Heart right ventricle (tissue), 16 donors: ENCODE measurements at regions not wholly inside any gene's neighbourhood (a gene's known extent, or its start where the extent isn't known, plus 50 kb on each side); places are given as distances from the start of the nearest gene placed in this dataset.

Source experiments
- ATAC-seq, 8 donors: fragments of 200-7000 bp; cut with Tn5 transposase; one replicate each; pipeline ENCODE4 v1.9.1; 2020; ENCODE audit warnings: mild to moderate bottlenecking in 8 of 8, moderate library complexity in 8 of 8, moderate number of reproducible peaks in 1 of 8
- DNase-seq, 2 donors: peaks; one replicate each; pipeline ENCODE4 v3.0.0-alpha.2; 2020
- H3K27ac ChIP-seq, 10 donors: fragments of 200-600 bp; sonication (generic) in 2 of 10; one replicate each; pipeline versions ENCODE4 v1.5.0 to v1.8.0; 2020 to 2022; ENCODE audit warnings: mild to moderate bottlenecking in 3 of 10
- H3K27me3 ChIP-seq, 7 donors: fragments of 200-600 bp; one replicate each; pipeline ENCODE4 v1.8.0; 2021 to 2022; ENCODE audit warnings: mild to moderate bottlenecking in 2 of 7
- H3K36me3 ChIP-seq, 9 donors: fragments of 200-600 bp; sonication (generic) in 1 of 9; one replicate each; pipeline versions ENCODE4 v1.5.0 to v1.8.0; 2020 to 2022; ENCODE audit warnings: mild to moderate bottlenecking in 2 of 9
- H3K4me1 ChIP-seq, 9 donors: fragments of 200-600 bp; sonication (generic) in 1 of 9; one replicate each; pipeline versions ENCODE4 v1.5.0 to v1.8.0; 2020 to 2022; ENCODE audit warnings: mild to moderate bottlenecking in 4 of 9
- H3K4me3 ChIP-seq, 10 donors: fragments of 200-600 bp; sonication (generic) in 2 of 10; one replicate each; pipeline versions ENCODE4 v1.5.0 to v1.8.0; 2020 to 2022; ENCODE audit warnings: mild to moderate bottlenecking in 7 of 10, moderate library complexity in 2 of 10
- H3K9me3 ChIP-seq, 11 donors: fragments of 200-600 bp in 10 of 11; sonication (generic) in 2 of 11; one replicate each; pipeline versions ENCODE4 v1.5.0 to v1.8.0; 2013 to 2022; ENCODE audit warnings: mild to moderate bottlenecking in 2 of 11, control low read depth in 1 of 11, moderate library complexity in 1 of 11
- CTCF ChIP-seq, 9 donors: fragments of 200-600 bp; sonication (generic) in 2 of 9; IDR thresholded peaks; one replicate each; pipeline versions ENCODE4 v1.5.0 to v1.8.0; 2021 to 2022; ENCODE audit warnings: antibody characterized with exemption in 9 of 9, mild to moderate bottlenecking in 5 of 9, moderate library complexity in 1 of 9
- WGBS, 2 donors: extraction: QIAGEN DNeasy Blood & Tissue Kit; methylation state at CpG; one replicate each; pipeline ENCODE4 v1.1.7; 2013; ENCODE audit warnings: inconsistent platforms in 1 of 2; 5-methylcytosine and 5-hydroxymethylcytosine counted together
- intact Hi-C, 10 donors: fragments of 100-400 bp; cut with DNase I; formaldehyde crosslinking; loops; one replicate each; pipeline versions ENCODE4 v1.11.1 to v1.14.2; 2022
- donor health status: Arrhythmogenic right ventricular cardiomyopathy.
- donor health status: ischemic (EF 13 %, LVEDD 7.1; RV severe dilation, severe dysfunction).
- donor health status: healthy with polysubstance abuse.
- donor health status: DM: no; HTN: yes; CAD: no.
- donor health status: DM: no; HTN: no; CAD: no.
- donor health status: ischemic (EF 25% LVEDD 6.9; RV normal size, moderate dysfunction).
- donor health status: ischemic (EF 25% LVEDD 5.7; RV mildly dilated, moderate dysfunction).
- donor health status: healthy.
- donor health status: DM: yes; HTN: yes; CAD: no.
- donor health status: Ischemic cardiomyopathy.
- donor health status: ischemic (EF 35%, LVEDD 5.7; RV mildly dilated, moderate dysfunction).
- donor health status: nonischemic (EF 11% LVEDD 7.7; RV severe dilation, severe dysfunction).
- donor health status: DM: yes; HTN: yes; CAD: no.
- donor health status: PGD.
- donor health status: ischemic (EF 29% LVEDD 5.4; RV normal size, mild dysfunction).
- donor health status: nonischemic (EF 23%, LVEDD 6.1; RV moderate dilation, normal function).

GRCh38 chr9:75390951-75391350 lies 302.6 kb downstream of the OSTF1 start:
- Histone ChIP-seq H3K4me3 (no peak overlapping the region), H3K9me3 (peaks cover 0 to 12% (median 4%) of the 10 kb centered on the region in 11 donors), H3K27me3 (no peaks in the 10 kb centered on the region), H3K4me1 (peaks cover 0 to 3% (median 0%) of the 10 kb centered on the region in 9 donors), H3K27ac (no peak overlapping the region), H3K36me3 (no peaks in the 10 kb centered on the region)
- no peak for TF ChIP-seq CTCF (IDR thresholded peaks at IDR 0.05)
- ATAC-seq (no peak), DNase-seq (no peak)
- intact Hi-C loops, result no loop called here
- 78% methylated on average over 5 of the region's 5 CpGs for WGBS, 2 donors

GRCh38 chr9:75391497-75391896 lies 303.2 kb downstream of the OSTF1 start:
- no peaks in the 10 kb centered on the region for H3K36me3 ChIP-seq
- DNase-seq (no peak), ATAC-seq (no peak)
- peaks cover 0 to 3% (median 0%) of the 10 kb centered on the region in 9 donors for H3K4me1 ChIP-seq
- H3K4me3 ChIP-seq, result no peak overlapping the region
- no peaks in the 10 kb centered on the region for H3K27me3 ChIP-seq
- intact Hi-C loops, result no loop called here
- 86 to 91% methylated on average over 8 of the region's 8 CpGs for WGBS, 2 donors
- no peak overlapping the region for H3K27ac ChIP-seq
- no peak for TF ChIP-seq CTCF (IDR thresholded peaks at IDR 0.05)
- peaks cover 0 to 7% (median 0%) of the 10 kb centered on the region in 11 donors for H3K9me3 ChIP-seq

- no peaks in the 10 kb centered on the region for H3K36me3 ChIP-seq
- H3K27me3 ChIP-seq, result no peaks in the 10 kb centered on the region
- no peak overlapping the region for H3K4me3 ChIP-seq
- TF ChIP-seq CTCF (IDR thresholded peaks at IDR 0.05), result no peak
- no peak overlapping the region for H3K27ac ChIP-seq
- no peaks in the 10 kb centered on the region for H3K9me3 ChIP-seq
- DNase-seq, result no peak
- intact Hi-C loops, result no loop called here
- no peaks in the 10 kb centered on the region for H3K4me1 ChIP-seq
- ATAC-seq, result no peak
Measured at GRCh38 chr9:75395336-75395735, 307.0 kb downstream of the OSTF1 start.

GRCh38 chr9:75397836-75398235 lies 309.5 kb downstream of the OSTF1 start:
- H3K27ac ChIP-seq, result no peak overlapping the region
- ATAC-seq (no peak), DNase-seq (no peak)
- no peak overlapping the region for H3K4me3 ChIP-seq
- H3K9me3 ChIP-seq, result no peaks in the 10 kb centered on the region
- no peaks in the 10 kb centered on the region for H3K4me1 ChIP-seq
- WGBS, 2 donors, result 70 to 75% methylated on average over 1 of the region's 1 CpG
- no peak for TF ChIP-seq CTCF (IDR thresholded peaks at IDR 0.05)
- H3K36me3 ChIP-seq, result no peaks in the 10 kb centered on the region
- H3K27me3 ChIP-seq, result no peaks in the 10 kb centered on the region
- intact Hi-C loops, result no loop called here

GRCh38 chr9:75408391-75408790 lies 320.1 kb downstream of the OSTF1 start:
- Histone ChIP-seq H3K27me3 (peaks cover 0 to 4% (median 0%) of the 10 kb centered on the region in 7 donors), H3K9me3 (no peaks in the 10 kb centered on the region), H3K27ac (no peak overlapping the region), H3K4me3 (no peak overlapping the region), H3K36me3 (no peaks in the 10 kb centered on the region), H3K4me1 (no peaks in the 10 kb centered on the region)
- WGBS, 2 donors, result 86% methylated on average over 4 of the region's 4 CpGs
- no peak for TF ChIP-seq CTCF (IDR thresholded peaks at IDR 0.05)
- ATAC-seq, result no peak
- no peak for DNase-seq
- intact Hi-C loops, result no loop called here
